ENCODE measurements at regions not wholly inside any gene's neighbourhood (a gene's known extent, or its start where the extent isn't known, plus 50 kb on each side); places are given as distances from the start of the nearest gene placed in this dataset.

- Histone ChIP-seq H2BK15ac (ENCODE audit: low read length) (no peak overlapping the region), H2BK20ac (ENCODE audit: low read length) (no peak overlapping the region; the same call in 1 of the 2 replicates), H3K18ac (ENCODE audit: extremely low read depth, low read length) (no peak overlapping the region), H4K8ac (ENCODE audit: extremely low read depth, insufficient read depth, low read length) (no peak overlapping the region; the same call in 1 of the 2 replicates), H3K4me1 (replicated peaks in 1 of 4; ENCODE audit: control insufficient read depth in 3 of 4, insufficient read depth in 4 of 4, low read length in 3 of 4) (peaks cover 2 to 9% (median 6%) of the 10 kb centered on the region in 4 experiments; a peak in 3 of 7 replicates), H2BK12ac (ENCODE audit: low read depth, low read length) (peak overlapping the region; percentile 4; the same call in 1 of the 2 replicates), H4K5ac (ENCODE audit: insufficient read length, low read depth, low read length) (no peak overlapping the region), H3K27ac (ENCODE audit: low read depth, low read length) (no peak overlapping the region), H3K79me1 (ENCODE audit: low read depth, low read length) (peaks cover 4% of the 10 kb centered on the region), H3K27me3 (replicated peaks in 1 of 4; ENCODE audit: control insufficient read depth in 3 of 4, extremely low read depth in 1 of 4, insufficient read depth in 3 of 4, low read length in 3 of 4) (no peaks in the 10 kb centered on the region; a peak in 3 of 7 replicates), H3K4me2 (ENCODE audit: insufficient read depth in 1 of 2, low read depth in 2 of 2, low read length in 2 of 2) (no peak overlapping the region), H3K4ac (replicated peaks; ENCODE audit: insufficient read length, low read depth, low read length) (peak overlapping the region; percentile 57), H3K9me3 (ENCODE audit: insufficient read depth in 2 of 2, low read depth in 1 of 2, low read length in 1 of 2) (peaks cover 0 to 4% of the 10 kb centered on the region in 2 experiments; a peak in 2 of 4 replicates), H3K4me3 (ENCODE audit: extremely low read depth in 1 of 4, insufficient read depth in 2 of 4, low read depth in 3 of 4, low read length in 4 of 4) (no peak overlapping the region), H4K91ac (replicated peaks; ENCODE audit: insufficient read length, low read length) (no peak overlapping the region), H3K23me2 (ENCODE audit: low read depth, low read length) (no peaks in the 10 kb centered on the region), H4K20me1 (replicated peaks in 1 of 2; ENCODE audit: control insufficient read depth in 1 of 2, insufficient read depth in 2 of 2, low read length in 2 of 2) (peaks cover 0 to 8% of the 10 kb centered on the region in 2 experiments), H3K23ac (ENCODE audit: insufficient read length) (no peak overlapping the region), H3K79me2 (ENCODE audit: control insufficient read depth in 1 of 2, insufficient read depth in 2 of 2, low read length in 2 of 2) (peaks cover 0 to 4% of the 10 kb centered on the region in 2 experiments; a peak in 2 of 4 replicates), H2AFZ (ENCODE audit: low read length) (no peak overlapping the region), H2BK5ac (ENCODE audit: low read depth, low read length) (no peak overlapping the region), H3K56ac (replicated peaks; ENCODE audit: insufficient read length, low read depth, low read length) (no peak overlapping the region), H2AK5ac (ENCODE audit: low read depth, low read length) (no peak overlapping the region), H3K36me3 (ENCODE audit: control insufficient read depth in 2 of 4, insufficient read depth in 4 of 4, low read length in 3 of 4) (no peaks in the 10 kb centered on the region), H2BK120ac (replicated peaks; ENCODE audit: low read depth, low read length) (no peak overlapping the region), H3K14ac (ENCODE audit: insufficient read length) (no peak overlapping the region), H3K9ac (replicated peaks in 1 of 4; ENCODE audit: extremely low read depth in 1 of 4, low read depth in 3 of 4, low read length in 3 of 4) (no peak overlapping the region; a peak in 1 of 7 replicates)
- CTCF ChIA-PET (ENCODE audit: partially characterized antibody) = no interaction called here
- no peak for FAIRE-seq
- no peak for DNase-seq (ENCODE audit: low read depth in 1 of 2, low spot score in 2 of 2)
- WGBS, 2 experiments (ENCODE audit: extremely low coverage in 1 of 2, insufficient coverage in 1 of 2, insufficient read length in 1 of 2, insufficient replicate concordance in 2 of 2, low coverage in 1 of 2, low lambda C conversion rate in 2 of 2, missing lambda C conversion rate in 1 of 2) = 91% methylated on average over 13 of the region's 13 CpGs; no CpG with 5 or more reads in 1 of the 2 experiments
- POLR2A ChIA-PET (ENCODE audit: partially characterized antibody) = no interaction called here
- no peak for TF ChIP-seq CTBP2 (IDR thresholded peaks at IDR 0.05; ENCODE audit: borderline replicate concordance, insufficient read depth, insufficient read length, low read length)
- no peak for TF ChIP-seq CBX5 (IDR thresholded peaks at IDR 0.05; ENCODE audit: low read depth, low read length)
- TF ChIP-seq POLR2AphosphoS5 (IDR thresholded peaks at IDR 0.05; ENCODE audit: low read depth, low read length) = no peak
- no peak for TF ChIP-seq FOSL1 (IDR thresholded peaks at IDR 0.05; ENCODE audit: insufficient read depth, low read depth, low read length)
- no peak for TF ChIP-seq KDM5A (IDR thresholded peaks at IDR 0.05; ENCODE audit: low read length)
- no peak for TF ChIP-seq RFX5 (IDR thresholded peaks at IDR 0.05; ENCODE audit: borderline replicate concordance, low read depth, low read length)
- no peak for TF ChIP-seq TAF7 (optimal IDR thresholded peaks at IDR 0.05; ENCODE audit: borderline replicate concordance, low read depth, low read length)
- no peak for TF ChIP-seq TEAD4 (IDR thresholded peaks at IDR 0.05; ENCODE audit: low read depth, low read length)
- TF ChIP-seq NRF1 (IDR thresholded peaks at IDR 0.05; ENCODE audit: low read depth, low read length) = no peak
- TF ChIP-seq RBBP5 (IDR thresholded peaks at IDR 0.05; ENCODE audit: borderline replicate concordance, low read depth, low read length) = no peak
- no peak for TF ChIP-seq MAFK (IDR thresholded peaks at IDR 0.05; ENCODE audit: low read depth, low read length)
- no peak for TF ChIP-seq EP300 (IDR thresholded peaks at IDR 0.05; ENCODE audit: borderline replicate concordance in 1 of 2, low read depth in 2 of 2, low read length in 2 of 2)
These were observed 92.7 kb upstream of the SOX1 start for GRCh38 chr13:111974341-111974640.
